NB4 (cell line): ENCODE measurements at regions not wholly inside any gene's neighbourhood (a gene's known extent, or its start where the extent isn't known, plus 50 kb on each side); places are given as distances from the start of the nearest gene placed in this dataset.

ENCODE experiments used
- CTCF ChIP-seq: IDR thresholded peaks from one replicate; pipeline ENCODE4 v1.5.1; 2012; ENCODE audit warnings: low read depth, low read length
- MAX ChIP-seq: IDR thresholded peaks from 2 replicates; pipeline ENCODE4 v1.6.1; 2011; ENCODE audit warnings: low read depth, low read length
- MYC ChIP-seq: IDR thresholded peaks from 2 replicates; pipeline ENCODE4 v1.6.1; 2011; ENCODE audit warnings: low read depth, low read length
- POLR2A ChIP-seq: IDR thresholded peaks from 2 replicates; pipeline ENCODE4 v1.6.1; 2011; ENCODE audit warnings: mild to moderate bottlenecking; ENCODE audit not compliant: insufficient read length; ENCODE audit errors: extremely low read depth

GRCh38 chr3:59303452-59303851, 253.6 kb upstream of the CFAP20DC start:
- TF ChIP-seq CTCF (no peak), POLR2A (no peak), MAX (no peak), MYC (no peak)
